ENCODE measurements at regions not wholly inside any gene's neighbourhood (a gene's known extent, or its start where the extent isn't known, plus 50 kb on each side); places are given as distances from the start of the nearest gene placed in this dataset.
"Not testable (repeated sequence)": the region's sequence is repeated elsewhere in the genome, so short reads cannot be mapped to it uniquely, and the experiment has no call there.

GRCh38 chr7:42548816-42549611, 312.0 kb upstream of the GLI3 start:
- H3K4me1 Mint-ChIP-seq = no peaks in the 10 kb centered on the region
- no peak for DNase-seq
- Histone ChIP-seq H3K27me3 (ENCODE audit: control insufficient read depth, insufficient read depth, low read length) (no peaks in the 10 kb centered on the region), H3K9me3 (ENCODE audit: control insufficient read depth in 2 of 2, low read length in 2 of 2) (peaks cover under 1 to 2% of the 10 kb centered on the region in 2 experiments), H3K27ac (ENCODE audit: insufficient read depth, low read length, poor library complexity, severe bottlenecking) (no peak overlapping the region), H3K4me3 (ENCODE audit: low read depth, low read length) (no peak overlapping the region), H3K4me1 (ENCODE audit: control insufficient read depth, insufficient read depth, low read length, poor library complexity, severe bottlenecking) (no peaks in the 10 kb centered on the region), H3K36me3 (ENCODE audit: control insufficient read depth, insufficient read depth, low read length) (no peaks in the 10 kb centered on the region)
- peaks cover 0 to 11% (median 3%) of the 10 kb centered on the region in 7 donors for H3K9me3 Mint-ChIP-seq
- ATAC-seq (ENCODE audit: low read depth in 2 of 2) = no peak
- no peaks in the 10 kb centered on the region for H3K36me3 Mint-ChIP-seq
- H3K27ac Mint-ChIP-seq = no peak overlapping the region
- H3K27me3 Mint-ChIP-seq = no peaks in the 10 kb centered on the region
- no peak overlapping the region for H3K4me3 Mint-ChIP-seq

GRCh38 chr7:42545049-42545724, 308.2 kb upstream of the GLI3 start:
- H3K36me3 ChIP-seq (ENCODE audit: control insufficient read depth, insufficient read depth, low read length) = no peaks in the 10 kb centered on the region
- Mint-ChIP-seq H3K27ac (no peak overlapping the region), H3K27me3 (no peaks in the 10 kb centered on the region), H3K9me3 (peaks cover 0 to 10% (median 3%) of the 10 kb centered on the region in 7 donors), H3K4me1 (no peaks in the 10 kb centered on the region), H3K36me3 (no peaks in the 10 kb centered on the region), H3K4me3 (no peak overlapping the region)
- H3K27ac ChIP-seq (ENCODE audit: insufficient read depth, low read length, poor library complexity, severe bottlenecking) = no peak overlapping the region
- no peak overlapping the region for H3K4me3 ChIP-seq (ENCODE audit: low read depth, low read length)
- H3K27me3 ChIP-seq (ENCODE audit: control insufficient read depth, insufficient read depth, low read length) = no peaks in the 10 kb centered on the region
- no peak for DNase-seq
- ATAC-seq (ENCODE audit: low read depth in 2 of 2) = no peak
- no peaks in the 10 kb centered on the region for H3K4me1 ChIP-seq (ENCODE audit: control insufficient read depth, insufficient read depth, low read length, poor library complexity, severe bottlenecking)
- H3K9me3 ChIP-seq (ENCODE audit: control insufficient read depth in 2 of 2, low read length in 2 of 2) = no peaks in the 10 kb centered on the region

- no peaks in the 10 kb centered on the region for H3K4me1 ChIP-seq (ENCODE audit: control insufficient read depth, insufficient read depth, low read length, poor library complexity, severe bottlenecking)
- H3K9me3 ChIP-seq (ENCODE audit: control insufficient read depth in 2 of 2, low read length in 2 of 2) = no peaks in the 10 kb centered on the region
- H3K27me3 ChIP-seq (ENCODE audit: control insufficient read depth, insufficient read depth, low read length) = no peaks in the 10 kb centered on the region
- H3K36me3 ChIP-seq (ENCODE audit: control insufficient read depth, insufficient read depth, low read length) = no peaks in the 10 kb centered on the region
- no peak for ATAC-seq (ENCODE audit: low read depth in 2 of 2)
- H3K36me3 Mint-ChIP-seq = no peaks in the 10 kb centered on the region
- no peaks in the 10 kb centered on the region for H3K4me1 Mint-ChIP-seq
- H3K27ac ChIP-seq (ENCODE audit: insufficient read depth, low read length, poor library complexity, severe bottlenecking) = no peak overlapping the region
- H3K27ac Mint-ChIP-seq = no peak overlapping the region
- DNase-seq = no peak
- H3K4me3 Mint-ChIP-seq = no peak overlapping the region
- peaks cover 0 to 10% (median 4%) of the 10 kb centered on the region in 7 donors for H3K9me3 Mint-ChIP-seq
- H3K4me3 ChIP-seq (ENCODE audit: low read depth, low read length) = no peak overlapping the region
- no peaks in the 10 kb centered on the region for H3K27me3 Mint-ChIP-seq
Measured at GRCh38 chr7:42543953-42544352, 306.9 kb upstream of the GLI3 start.

- H3K4me1 ChIP-seq (ENCODE audit: control insufficient read depth, insufficient read depth, low read length, poor library complexity, severe bottlenecking); H3K4me3 Mint-ChIP-seq; H3K27me3 ChIP-seq (ENCODE audit: control insufficient read depth, insufficient read depth, low read length); DNase-seq; H3K4me1 Mint-ChIP-seq; H3K4me3 ChIP-seq (ENCODE audit: low read depth, low read length); H3K27ac Mint-ChIP-seq; H3K27me3 Mint-ChIP-seq; H3K36me3 Mint-ChIP-seq; ATAC-seq (ENCODE audit: low read depth in 2 of 2); H3K9me3 ChIP-seq (ENCODE audit: control insufficient read depth in 2 of 2, low read length in 2 of 2); H3K27ac ChIP-seq (ENCODE audit: insufficient read depth, low read length, poor library complexity, severe bottlenecking); H3K36me3 ChIP-seq (ENCODE audit: control insufficient read depth, insufficient read depth, low read length); H3K9me3 Mint-ChIP-seq: not testable (repeated sequence)
Measured at GRCh38 chr7:42542446-42542845, 305.4 kb upstream of the GLI3 start.

DNA sequence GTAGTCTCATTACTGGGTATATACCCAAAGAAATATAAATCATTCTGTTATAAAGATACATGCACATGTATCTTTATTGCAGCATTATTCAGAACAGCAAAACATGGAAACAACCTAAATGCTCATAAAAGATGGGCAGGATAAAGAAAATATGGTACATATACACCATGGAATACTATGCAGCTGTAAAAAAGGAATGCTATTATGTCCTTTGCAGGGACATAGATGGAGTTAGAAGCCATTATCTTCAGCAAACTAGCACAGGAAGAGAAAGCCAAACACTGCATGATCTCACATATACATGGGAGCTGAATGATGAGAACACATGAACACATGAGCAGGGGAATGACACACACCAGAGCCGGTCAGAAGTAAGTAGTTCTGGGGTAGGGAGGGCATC, 297.4 kb upstream of the GLI3 start:
- Mint-ChIP-seq H3K36me3 (no peaks in the 10 kb centered on the region), H3K9me3 (peaks cover 0 to 22% (median 3%) of the 10 kb centered on the region in 7 donors)

GRCh38 chr7:42527004-42527403, 290.0 kb upstream of the GLI3 start:
- Mint-ChIP-seq H3K27ac (no peak overlapping the region), H3K9me3 (peaks cover 0 to 17% (median 3%) of the 10 kb centered on the region in 7 donors), H3K36me3 (no peaks in the 10 kb centered on the region), H3K4me3 (no peak overlapping the region), H3K27me3 (no peaks in the 10 kb centered on the region), H3K4me1 (no peaks in the 10 kb centered on the region)
- Histone ChIP-seq H3K36me3 (ENCODE audit: control insufficient read depth, insufficient read depth, low read length) (no peaks in the 10 kb centered on the region), H3K4me1 (ENCODE audit: control insufficient read depth, insufficient read depth, low read length, poor library complexity, severe bottlenecking) (no peaks in the 10 kb centered on the region), H3K27ac (ENCODE audit: insufficient read depth, low read length, poor library complexity, severe bottlenecking) (no peak overlapping the region), H3K27me3 (ENCODE audit: control insufficient read depth, insufficient read depth, low read length) (no peaks in the 10 kb centered on the region), H3K4me3 (ENCODE audit: low read depth, low read length) (no peak overlapping the region), H3K9me3 (ENCODE audit: control insufficient read depth in 2 of 2, low read length in 2 of 2) (peaks cover 3 to 4% of the 10 kb centered on the region in 2 experiments)
- ATAC-seq (ENCODE audit: low read depth in 2 of 2) = no peak
- no peak for DNase-seq

More for the DNA sequence above, 297.4 kb upstream of the GLI3 start:
- no peaks in the 10 kb centered on the region for H3K4me1 ChIP-seq (ENCODE audit: control insufficient read depth, insufficient read depth, low read length, poor library complexity, severe bottlenecking)
- Mint-ChIP-seq H3K27me3 (no peaks in the 10 kb centered on the region), H3K4me3 (no peak overlapping the region), H3K27ac (no peak overlapping the region), H3K4me1 (no peaks in the 10 kb centered on the region)
- H3K4me3 ChIP-seq (ENCODE audit: low read depth, low read length) = no peak overlapping the region
- no peaks in the 10 kb centered on the region for H3K36me3 ChIP-seq (ENCODE audit: control insufficient read depth, insufficient read depth, low read length)
- DNase-seq = no peak
- no peaks in the 10 kb centered on the region for H3K27me3 ChIP-seq (ENCODE audit: control insufficient read depth, insufficient read depth, low read length)
- no peak for ATAC-seq (ENCODE audit: low read depth in 2 of 2)
- no peaks in the 10 kb centered on the region for H3K9me3 ChIP-seq (ENCODE audit: control insufficient read depth in 2 of 2, low read length in 2 of 2)
- H3K27ac ChIP-seq (ENCODE audit: insufficient read depth, low read length, poor library complexity, severe bottlenecking) = no peak overlapping the region

DNA sequence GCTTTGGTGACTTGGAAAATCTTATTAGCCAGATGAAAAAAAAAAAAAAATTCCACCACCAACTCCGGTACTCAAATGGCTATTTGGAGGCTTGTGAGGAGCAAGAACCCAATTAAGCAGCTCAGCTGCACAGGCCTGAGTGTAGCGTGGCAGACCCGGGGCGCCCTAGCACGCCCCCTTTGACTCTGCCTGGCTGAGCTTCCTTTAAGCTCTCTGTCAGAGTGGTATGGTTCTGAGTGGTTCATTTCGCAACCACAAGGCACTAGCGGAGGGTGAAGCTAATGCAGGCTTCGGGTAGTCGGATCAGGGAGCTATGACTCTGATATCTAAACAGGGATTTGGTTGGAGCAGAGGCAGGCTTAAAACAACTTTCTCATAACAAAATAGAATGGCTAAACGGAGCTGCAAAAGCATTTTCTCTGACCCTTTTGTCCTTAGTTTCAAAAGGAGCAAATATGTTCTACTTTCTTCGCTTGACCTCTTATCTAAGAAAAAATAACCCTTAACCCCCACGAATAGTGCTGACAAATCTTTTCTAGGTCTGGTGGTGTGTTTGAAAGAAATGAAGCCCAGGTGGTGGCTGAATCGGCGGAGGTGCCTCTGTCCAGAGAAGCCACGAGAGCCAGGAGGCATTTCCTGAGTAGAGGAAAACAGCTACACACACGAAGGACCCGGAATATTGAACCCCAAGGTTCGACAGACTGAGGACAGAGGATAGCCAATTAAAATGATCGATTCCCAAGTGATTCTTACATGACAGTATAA, 285.4 kb upstream of the GLI3 start:
- H3K36me3 ChIP-seq (ENCODE audit: control insufficient read depth, insufficient read depth, low read length) = no peaks in the 10 kb centered on the region
- H3K27ac ChIP-seq (ENCODE audit: insufficient read depth, low read length, poor library complexity, severe bottlenecking) = no peak overlapping the region
- no peaks in the 10 kb centered on the region for H3K27me3 ChIP-seq (ENCODE audit: control insufficient read depth, insufficient read depth, low read length)
- DNase-seq (no peak), ATAC-seq (ENCODE audit: low read depth in 2 of 2) (no peak)
- peaks cover 0 to 2% of the 10 kb centered on the region in 2 experiments for H3K9me3 ChIP-seq (ENCODE audit: control insufficient read depth in 2 of 2, low read length in 2 of 2)
- Mint-ChIP-seq H3K4me1 (no peaks in the 10 kb centered on the region), H3K9me3 (peaks cover 0 to 4% (median 1%) of the 10 kb centered on the region in 7 donors), H3K27ac (no peak overlapping the region), H3K4me3 (no peak overlapping the region), H3K36me3 (no peaks in the 10 kb centered on the region), H3K27me3 (no peaks in the 10 kb centered on the region)
- no peak overlapping the region for H3K4me3 ChIP-seq (ENCODE audit: low read depth, low read length)
- H3K4me1 ChIP-seq (ENCODE audit: control insufficient read depth, insufficient read depth, low read length, poor library complexity, severe bottlenecking) = no peaks in the 10 kb centered on the region

All from CD4-positive, CD25-positive, alpha-beta regulatory T cell (primary cell).